IPS-NIHi7 (cell line): ENCODE measurements at regions not wholly inside any gene's neighbourhood (a gene's known extent, or its start where the extent isn't known, plus 50 kb on each side); places are given as distances from the start of the nearest gene placed in this dataset.
"Not testable (repeated sequence)": the region's sequence is repeated elsewhere in the genome, so short reads cannot be mapped to it uniquely, and the experiment has no call there.

Source experiments
- DNase-seq: peaks from one replicate; pipeline ENCODE4 v3.0.0; 2012; ENCODE audit warnings: mixed read lengths; ENCODE audit errors: extremely low spot score

DNA sequence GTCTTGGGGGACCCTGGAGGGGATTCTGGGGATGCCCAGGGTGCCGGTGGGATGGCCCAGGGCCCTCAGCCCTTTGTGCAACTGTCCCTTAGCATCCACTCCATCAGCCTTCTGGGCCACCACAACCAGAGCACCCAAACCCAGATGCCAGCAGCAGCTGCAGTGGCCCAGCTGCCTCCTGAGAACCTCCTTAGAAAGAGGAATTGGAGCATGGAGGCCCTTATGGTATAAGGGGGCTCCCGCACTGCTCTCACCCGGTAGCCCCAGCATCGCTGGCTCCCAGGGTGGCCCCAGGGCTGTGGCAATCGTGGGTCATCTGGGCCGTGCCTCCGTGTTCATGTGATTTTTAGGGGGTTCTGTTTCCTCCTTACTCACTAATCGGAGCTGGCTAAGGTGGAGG lies 463.3 kb downstream of the ICE1 start:
- DNase-seq, result no peak

DNA sequence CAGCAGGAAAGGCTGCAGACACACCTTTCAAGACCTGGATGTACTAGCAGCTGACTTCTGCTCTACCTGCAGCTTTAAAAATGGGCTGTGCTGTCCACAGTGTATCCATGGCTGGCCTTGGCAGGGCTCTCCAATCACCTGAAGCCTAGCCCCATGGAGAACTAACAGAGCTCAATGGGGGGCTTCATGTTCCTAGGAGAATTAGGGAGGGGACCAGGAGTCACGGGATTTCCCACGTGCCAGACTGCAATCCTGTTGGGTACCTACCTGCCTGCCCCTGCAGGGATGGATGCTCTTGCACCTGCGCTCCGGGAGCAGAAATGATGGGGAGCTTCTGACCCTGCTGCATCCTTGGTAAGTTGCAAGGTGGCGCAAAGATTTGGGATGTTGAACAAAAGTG lies 462.1 kb downstream of the ICE1 start:
- DNase-seq, result no peak

DNA sequence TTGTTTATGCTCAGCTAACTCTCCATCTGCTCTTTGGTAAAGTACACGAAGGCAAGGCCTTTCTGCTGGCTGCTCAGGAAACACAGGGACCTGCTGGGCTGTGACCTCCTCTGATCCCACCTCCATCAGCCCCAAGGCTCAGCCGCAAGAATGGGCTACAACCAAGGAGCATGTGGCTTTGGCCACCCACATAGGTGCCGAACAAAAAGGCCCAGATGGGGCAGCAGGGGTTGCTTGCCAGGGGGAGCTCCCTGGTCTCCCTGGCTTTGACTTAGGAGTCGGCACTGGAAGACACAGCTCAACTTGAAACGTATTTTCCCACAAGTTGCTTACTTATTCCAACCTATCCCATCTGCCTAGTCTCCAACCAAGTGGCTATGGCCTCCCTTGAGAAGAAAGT lies 461.1 kb downstream of the ICE1 start:
- no peak for DNase-seq

DNA sequence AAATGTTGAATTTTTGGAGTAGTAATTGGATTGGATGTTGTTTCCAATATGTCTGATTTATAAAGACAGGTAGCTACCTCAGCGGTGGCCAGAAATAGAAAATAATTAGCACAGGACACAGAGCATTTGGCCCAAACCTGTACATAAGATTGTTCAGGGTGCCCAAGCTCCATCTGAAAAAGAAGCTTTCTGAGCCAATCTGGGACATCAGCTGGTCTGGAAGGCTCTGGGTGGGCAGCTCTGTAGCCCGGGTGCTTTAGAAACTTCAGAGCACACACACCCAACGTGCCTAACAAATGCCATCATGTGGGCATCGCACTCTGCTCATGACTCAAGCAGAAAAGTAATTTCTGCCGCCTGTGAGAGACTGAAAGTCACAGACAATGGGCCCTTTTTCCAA lies 460.7 kb downstream of the ICE1 start:
- no peak for DNase-seq

DNA sequence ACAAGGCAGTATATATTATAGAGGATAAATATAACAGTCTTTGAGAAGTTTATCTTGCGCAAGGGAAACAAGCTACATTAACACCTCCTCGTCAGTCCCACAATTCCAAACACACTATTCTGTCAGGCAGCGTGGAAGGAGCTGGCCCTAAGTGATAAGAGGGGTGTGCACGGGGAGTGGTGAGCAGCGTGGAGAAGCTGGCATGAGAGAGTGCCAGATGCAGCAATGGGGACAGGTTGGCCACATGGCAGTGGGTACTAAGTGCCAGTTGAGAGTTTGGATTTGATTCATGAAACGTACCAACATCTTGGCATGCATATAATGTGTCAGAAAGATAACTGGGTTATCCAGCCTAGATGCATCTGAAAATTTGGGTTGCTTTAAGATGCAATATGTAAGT lies 460.2 kb downstream of the ICE1 start:
- DNase-seq, result no peak

DNA sequence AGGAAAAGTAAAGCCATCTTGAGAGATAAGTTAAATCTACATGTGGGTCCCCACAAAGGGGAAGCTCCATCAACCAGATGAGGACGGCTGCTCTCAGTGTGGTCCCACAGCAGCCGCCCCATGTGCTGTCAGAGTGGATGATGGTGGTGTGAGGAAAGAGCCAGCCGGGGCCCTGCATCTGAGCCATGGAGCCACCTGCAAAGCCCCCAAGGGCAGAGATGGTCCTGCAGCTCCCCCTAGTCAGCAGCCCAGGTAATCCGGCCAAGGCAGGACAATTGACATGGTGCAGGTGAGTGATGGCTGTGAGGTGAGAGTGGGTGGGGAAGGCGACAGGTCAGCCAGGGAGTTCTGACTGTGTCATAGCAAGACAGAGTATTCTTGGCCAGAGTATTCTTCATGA lies 458.8 kb downstream of the ICE1 start:
- peak; percentile 86 for DNase-seq

DNA sequence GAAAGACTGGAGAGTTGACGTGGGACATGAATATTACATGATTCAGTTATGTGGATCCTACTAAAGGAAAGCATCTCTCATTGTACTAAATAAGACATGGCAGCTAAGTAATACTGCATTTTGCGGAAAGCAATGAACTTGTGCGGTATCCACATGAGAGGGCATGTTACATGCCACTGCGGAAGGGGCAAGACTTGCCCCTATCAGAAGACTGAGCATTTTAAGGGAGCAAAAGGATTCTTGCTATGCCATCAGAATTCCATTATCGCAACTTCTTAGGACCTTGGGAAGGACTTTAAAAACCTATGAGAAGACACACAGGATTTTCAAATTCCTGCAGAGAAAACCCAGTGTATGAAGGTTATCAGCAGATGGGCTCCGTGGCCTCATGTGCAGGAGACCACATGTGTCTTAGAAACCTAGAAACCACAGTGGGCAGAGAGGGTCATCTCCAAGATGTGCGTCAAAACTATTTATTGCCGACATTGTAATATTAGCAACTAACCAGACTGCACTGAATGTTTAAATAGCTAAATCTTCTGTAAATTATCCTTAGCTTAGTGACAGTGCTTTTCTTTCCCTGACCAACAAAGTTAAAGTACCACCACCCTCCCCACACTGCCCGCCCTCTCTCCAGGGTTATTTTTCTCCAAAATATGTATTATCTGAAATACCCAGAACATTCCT lies 457.7 kb downstream of the ICE1 start:
- no peak for DNase-seq

DNA sequence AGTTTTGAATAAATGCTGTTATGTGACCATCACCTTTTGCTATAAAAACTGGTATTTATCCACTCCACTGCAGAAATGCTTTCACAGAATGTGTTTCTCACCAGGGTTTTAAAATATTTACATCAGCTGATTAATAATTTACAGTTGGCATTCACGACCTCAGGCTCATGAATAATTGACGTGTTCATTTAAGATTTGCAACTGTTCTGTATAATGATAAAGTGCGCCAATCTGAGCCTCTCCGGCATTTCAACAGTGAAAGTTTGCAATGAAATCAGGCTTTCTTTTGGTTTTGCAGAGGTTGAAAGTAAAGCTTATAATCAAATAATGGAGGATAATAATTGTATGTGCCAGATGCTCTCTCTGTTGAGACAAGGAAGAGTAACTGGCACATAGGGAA lies 434.9 kb downstream of the ICE1 start:
- no peak for DNase-seq

DNA sequence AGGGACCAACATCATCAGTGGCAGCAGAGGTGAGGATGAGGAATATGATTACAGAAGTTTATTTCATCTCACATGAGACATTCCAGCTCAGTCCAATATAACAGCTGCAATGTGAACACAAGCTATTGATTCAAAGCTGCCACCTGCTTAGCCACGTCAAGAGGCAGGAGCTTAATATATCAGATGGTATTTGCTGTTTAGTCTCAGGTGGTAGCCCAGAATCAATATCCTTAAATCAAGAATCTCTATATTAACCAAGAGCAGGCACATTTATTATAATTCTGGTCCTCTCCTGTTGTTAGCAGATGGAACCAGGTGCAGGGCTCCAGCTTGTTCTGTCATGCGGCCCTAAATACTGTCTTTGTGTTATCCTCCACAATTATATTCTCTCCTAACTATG lies 431.6 kb downstream of the ICE1 start:
- DNase-seq, result no peak

DNA sequence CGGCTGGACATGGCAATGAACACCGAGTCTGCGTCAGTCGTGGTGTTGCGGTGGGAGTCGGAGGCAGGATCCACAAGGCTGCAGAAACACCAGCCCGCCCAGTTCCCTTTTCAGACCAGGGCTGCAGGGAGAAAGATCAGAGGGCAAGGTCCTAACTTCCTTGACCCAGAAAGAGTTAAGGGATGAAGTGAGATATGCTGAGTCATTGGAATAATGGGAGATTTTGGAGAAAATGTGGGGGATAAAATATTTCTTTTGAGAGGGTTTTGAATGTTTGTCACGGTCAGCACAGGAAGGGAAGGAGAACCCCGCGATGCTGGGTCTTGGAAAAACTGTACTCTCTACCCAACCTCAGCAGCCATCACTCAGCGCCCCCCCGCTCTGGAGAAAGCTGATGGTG lies 416.0 kb downstream of the ICE1 start:
- peak; percentile 13 for DNase-seq

DNA sequence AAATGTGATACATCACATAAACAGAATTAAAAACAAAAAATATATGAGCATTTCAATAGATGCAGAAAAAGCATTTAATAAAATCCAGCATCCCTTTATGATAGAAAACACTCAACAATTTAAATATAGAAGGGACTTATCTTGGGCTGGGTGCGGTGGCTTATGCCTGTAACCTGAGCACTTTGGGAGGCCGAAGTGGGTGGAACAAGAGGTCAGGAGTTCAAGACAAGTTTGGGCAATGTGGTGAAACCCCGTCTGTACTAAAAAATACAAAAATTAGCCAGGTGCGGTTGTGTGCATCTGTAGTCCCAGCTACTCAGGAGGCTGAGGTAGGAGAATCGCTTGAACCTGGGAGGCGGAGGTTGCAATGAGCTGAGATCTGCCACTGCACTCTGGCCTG lies 409.1 kb downstream of the ICE1 start:
- not testable (repeated sequence) for DNase-seq

DNA sequence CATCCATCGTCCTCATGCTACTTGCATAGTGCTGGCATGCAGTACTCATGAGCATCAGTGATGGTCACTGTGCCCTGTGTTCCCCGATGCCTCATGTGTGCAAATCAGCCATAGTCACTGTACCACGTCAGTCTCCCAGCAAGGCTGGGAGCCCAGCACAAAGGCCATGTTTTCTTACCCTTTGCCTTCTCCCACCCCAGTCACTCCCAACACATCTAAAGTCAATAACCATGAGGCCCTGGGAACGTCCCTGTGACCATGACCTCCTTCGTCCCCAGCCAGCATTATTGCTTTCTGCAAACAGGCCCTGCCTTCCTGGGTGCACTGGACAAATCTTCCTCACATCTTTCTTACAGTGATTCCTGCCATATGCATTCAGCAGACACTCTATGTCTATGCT lies 406.1 kb downstream of the ICE1 start:
- DNase-seq, result no peak

DNA sequence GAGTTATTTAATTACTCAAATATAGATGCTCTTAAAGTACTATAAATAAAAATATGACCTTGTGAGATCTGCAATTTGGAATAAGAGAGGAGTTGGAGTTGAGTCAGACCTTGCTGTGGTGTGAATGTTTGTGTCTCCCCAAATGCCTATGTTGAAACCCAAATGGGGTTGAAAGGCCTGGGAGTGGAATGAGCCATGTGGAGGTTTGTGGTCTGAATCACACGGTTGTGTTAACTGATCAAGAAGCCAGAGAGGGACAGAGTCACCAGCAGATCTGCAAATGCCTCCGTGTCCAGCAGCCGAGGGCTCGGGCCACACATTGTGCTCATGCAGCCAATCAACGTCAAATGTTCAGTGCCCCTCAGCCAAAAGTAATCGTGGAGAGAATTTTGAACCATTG lies 404.4 kb downstream of the ICE1 start:
- DNase-seq, result no peak

DNA sequence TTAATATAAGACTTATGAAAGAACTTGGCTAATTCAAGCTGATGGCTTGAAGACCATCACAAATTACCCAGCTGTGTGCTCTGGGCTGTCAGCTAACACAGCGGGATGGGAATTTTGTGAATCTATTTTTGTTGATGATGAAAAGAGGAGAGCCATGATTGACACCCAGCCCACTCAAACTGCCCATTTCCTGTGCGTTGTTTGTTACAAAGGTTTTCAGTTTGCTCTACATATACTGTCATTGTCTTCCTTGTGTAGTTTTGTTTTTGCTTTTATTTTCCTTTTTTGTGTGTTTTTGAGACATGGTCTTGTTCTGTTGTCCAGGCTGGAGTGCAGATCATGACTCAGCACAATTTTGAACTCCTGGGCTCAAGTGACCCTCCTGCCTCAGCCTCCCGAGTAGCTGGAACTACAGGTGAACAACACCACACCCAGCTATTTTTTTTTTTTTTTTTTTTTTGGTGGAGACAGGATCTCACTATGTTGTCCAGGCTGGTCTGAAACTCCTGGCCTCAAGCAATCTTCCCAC lies 400.3 kb downstream of the ICE1 start:
- no peak for DNase-seq

DNA sequence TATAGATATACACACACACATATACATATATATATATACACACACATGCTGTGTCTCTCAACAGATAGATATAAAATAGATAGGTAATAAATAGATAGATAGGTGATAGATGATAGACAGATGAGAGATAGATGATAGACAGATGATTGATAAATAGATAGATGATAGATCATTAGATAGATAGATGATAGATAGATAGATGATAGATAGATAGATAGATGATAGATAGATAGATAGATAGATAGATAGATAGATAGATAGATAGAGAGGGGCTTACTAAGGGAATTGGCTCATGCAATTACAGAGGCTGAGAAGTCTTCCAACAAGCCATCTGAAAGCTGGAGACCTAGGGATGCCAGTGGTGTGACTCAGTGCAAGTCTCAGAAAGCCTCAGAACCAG lies 394.5 kb downstream of the ICE1 start:
- no peak for DNase-seq

DNA sequence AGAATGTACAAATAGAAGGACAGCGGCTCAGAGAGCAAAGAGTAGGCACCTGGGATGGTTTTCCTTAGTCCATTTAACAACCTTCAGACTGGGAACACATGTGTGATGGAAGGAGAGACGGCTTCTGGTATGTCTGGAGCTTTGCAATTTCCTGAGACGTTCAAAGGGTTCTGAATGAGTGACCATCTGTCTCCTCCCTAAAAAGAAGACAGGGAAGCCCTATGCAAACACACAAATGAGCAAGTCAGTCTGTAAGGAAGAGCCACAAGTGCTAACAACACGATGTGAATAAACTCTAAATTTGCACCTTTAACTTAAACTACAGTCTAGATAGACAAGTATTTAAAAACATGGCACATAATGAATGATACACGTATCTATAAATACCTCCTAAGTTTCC lies 391.0 kb downstream of the ICE1 start:
- DNase-seq, result no peak

DNA sequence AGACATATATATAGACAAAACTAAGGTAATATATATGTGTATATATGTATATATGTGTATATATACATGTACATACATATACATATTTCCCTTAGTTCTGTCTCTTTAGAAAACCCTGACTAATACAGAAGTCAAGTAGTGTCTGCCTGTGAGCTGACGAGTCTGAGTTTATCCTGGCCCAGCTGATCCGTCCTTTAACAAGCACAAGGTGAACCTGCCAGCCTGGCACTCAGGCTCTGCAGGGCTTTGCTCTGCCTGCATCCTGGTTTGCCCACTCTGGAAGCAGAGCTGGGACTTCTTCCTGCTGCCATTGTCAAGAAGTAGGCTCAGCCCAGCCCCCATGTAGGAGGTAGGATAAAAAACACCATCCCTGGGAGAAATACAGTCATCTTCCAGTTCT lies 388.0 kb downstream of the ICE1 start:
- DNase-seq, result no peak

DNA sequence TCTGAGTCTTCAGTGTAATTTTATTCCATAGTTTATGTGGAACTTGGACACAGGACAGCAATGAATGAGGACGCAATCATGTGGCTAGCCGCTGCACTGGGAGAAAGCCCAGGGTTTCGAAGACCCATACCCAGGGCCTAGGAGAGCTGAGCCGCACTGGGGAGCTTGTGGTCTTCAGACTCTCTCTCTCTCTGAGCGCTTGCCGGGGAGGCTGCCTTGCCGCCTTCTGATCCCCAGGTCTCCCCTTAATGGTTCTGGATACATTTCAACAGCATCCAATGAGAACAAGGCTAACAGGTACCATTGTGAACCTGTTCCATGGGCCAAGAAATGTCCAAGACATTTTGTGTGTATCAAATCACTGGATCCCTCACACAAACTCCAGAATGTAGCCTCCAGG lies 383.4 kb downstream of the ICE1 start:
- no peak for DNase-seq

DNA sequence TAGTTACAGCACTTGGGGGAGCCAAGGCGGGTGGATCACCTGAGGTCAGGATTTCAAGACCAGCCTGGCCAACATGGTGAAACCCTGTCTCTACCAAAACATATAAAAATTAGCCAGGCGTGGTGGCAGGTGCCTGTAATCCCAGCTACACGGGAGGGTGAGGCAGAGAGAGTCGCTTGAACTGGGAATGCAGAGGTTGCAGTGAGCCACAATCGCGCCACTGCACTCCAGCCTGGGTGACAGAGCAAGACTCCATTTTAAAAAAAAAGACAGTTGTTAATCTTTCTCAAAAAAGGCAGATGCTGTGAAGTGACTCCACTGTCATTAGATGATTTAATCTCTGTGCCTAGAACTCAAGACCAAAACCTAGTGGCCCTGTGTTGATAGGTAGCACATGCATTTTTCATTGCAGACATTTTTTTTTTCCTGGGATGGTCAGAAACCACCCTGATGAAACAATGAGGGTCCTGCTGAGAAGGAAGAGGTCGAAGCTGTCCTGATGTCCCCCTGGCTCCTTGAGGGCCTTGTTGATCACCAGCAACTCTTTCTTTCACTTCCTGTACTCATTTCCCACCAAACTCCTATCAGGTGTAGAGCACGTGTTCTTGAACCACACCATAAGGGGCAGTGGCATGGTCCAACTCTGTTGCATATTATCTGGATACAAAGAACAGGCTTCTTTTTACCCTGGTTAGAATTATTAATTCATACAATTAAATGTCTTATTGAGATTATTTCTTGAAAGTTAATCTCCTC lies 382.2 kb downstream of the ICE1 start:
- DNase-seq, result no peak

DNA sequence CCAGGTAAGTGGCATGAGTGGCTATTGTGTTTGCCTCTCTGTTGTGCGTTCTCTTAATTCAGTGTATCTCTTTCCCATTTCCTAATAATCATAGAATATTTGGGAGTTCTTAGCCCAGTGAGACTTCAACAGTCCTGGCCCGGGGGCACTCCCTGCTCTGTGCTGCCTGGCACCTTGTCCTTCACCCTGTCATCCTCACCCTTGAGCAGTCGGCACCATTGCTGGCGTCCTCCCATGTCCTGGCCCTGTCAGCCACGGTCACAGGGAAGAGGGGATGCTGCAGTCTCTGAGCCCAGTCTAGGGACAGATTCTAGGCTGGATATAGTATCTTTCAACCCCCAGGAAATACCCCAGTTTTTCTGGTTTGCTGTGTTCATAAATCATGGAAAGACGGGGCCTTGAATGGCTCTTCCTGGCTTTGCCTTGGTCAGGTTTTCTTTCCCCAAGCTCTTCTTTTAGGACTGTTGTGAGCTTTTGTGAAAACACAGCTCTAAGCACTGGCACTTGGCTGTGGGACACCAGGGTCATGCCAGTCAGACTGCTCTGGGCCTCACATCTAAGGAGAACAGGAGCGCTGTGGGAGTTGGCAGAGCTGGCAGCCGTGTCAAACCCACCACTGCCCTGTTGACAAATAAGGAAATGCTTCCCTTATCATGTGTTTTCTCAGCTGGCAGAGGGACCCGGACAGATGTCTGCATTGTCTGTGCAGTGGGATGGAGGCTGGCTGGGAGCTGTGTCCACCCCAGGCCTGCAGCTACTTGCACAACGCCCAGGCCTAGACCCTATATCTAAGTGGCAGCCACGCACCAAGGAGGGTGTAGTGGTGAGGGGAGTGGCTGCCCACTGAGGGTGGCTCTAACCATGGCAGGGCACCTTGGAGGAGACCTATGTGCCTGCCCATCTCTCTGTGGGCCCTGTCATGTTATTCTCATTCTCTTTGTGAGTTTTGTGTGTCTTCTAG lies 378.6 kb downstream of the ICE1 start:
- no peak for DNase-seq

DNA sequence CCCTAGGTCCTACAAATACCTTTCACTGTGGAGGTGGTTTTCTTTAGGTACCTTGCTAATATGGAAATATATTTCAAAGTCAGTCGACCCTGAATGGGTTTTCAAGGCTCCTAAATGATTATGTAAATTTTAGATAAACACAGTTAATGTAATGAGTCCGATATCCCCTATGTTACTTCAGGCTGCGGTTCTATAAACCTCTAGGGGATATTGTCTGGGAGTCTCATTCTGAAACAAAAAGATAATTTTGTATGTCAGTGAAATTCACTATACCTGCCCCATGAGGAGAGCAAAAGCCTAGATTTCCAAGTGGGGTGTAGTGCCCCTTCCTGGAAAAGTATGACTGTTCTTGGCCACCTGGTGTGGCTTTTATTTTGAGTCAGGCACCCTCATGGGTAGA lies 377.3 kb downstream of the ICE1 start:
- no peak for DNase-seq

DNA sequence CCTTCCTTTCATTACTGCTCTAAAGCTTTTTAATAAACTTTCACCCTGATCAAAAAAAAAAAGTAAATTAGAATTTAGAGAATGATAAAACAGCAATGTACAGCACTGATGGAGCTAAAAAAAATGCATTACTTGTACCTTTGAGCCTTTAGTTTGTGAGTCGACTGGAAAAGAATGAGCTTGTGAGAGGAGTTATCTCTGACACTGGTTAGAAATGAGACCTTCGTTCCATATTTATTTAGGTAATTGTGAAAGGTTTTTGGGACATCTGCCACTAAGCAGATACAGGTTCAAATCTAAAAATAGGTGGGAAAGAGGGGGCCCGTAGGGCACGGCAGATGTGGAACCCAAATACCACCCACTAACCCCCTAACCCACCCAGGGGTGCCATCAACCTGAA lies 376.8 kb downstream of the ICE1 start:
- DNase-seq, result no peak
